Heart left ventricle (tissue), 13 donors: ENCODE measurements at regions not wholly inside any gene's neighbourhood (a gene's known extent, or its start where the extent isn't known, plus 50 kb on each side); places are given as distances from the start of the nearest gene placed in this dataset.

Experiments used
- POLR2A ChIP-seq, 2 donors: fragments of 450-650 bp; IDR thresholded peaks; one replicate each; pipeline ENCODE4 v1.6.1; 2017; ENCODE audit warnings: antibody characterized with exemption in 2 of 2, mild to moderate bottlenecking in 2 of 2, moderate library complexity in 2 of 2
- TF ChIP-seq, protein P1 (sequence below), 12 donors: fragments of 200-600 bp; sonication (generic) in 4 of 12; IDR thresholded peaks; one replicate each; pipeline versions ENCODE4 v1.5.0 to v1.8.0; 2018 to 2022; ENCODE audit warnings: antibody characterized with exemption in 12 of 12, mild to moderate bottlenecking in 5 of 12
- donor health status: ischemic (EF 13 %, LVEDD 7.1; RV severe dilation, severe dysfunction).
- donor health status: DM: no; HTN: yes; CAD: no.
- donor health status: DM: no; HTN: no; CAD: no.
- donor health status: ischemic (EF 25% LVEDD 6.9; RV normal size, moderate dysfunction).
- donor health status: ischemic (EF 25% LVEDD 5.7; RV mildly dilated, moderate dysfunction).
- donor health status: ischemic (EF 35%, LVEDD 5.7; RV mildly dilated, moderate dysfunction).
- donor health status: nonischemic (EF 11% LVEDD 7.7; RV severe dilation, severe dysfunction).
- donor health status: DM: yes; HTN: yes; CAD: no.
- donor health status: PGD.
- donor health status: ischemic (EF 29% LVEDD 5.4; RV normal size, mild dysfunction).
- donor health status: nonischemic (EF 23%, LVEDD 6.1; RV moderate dilation, normal function).

DNA sequence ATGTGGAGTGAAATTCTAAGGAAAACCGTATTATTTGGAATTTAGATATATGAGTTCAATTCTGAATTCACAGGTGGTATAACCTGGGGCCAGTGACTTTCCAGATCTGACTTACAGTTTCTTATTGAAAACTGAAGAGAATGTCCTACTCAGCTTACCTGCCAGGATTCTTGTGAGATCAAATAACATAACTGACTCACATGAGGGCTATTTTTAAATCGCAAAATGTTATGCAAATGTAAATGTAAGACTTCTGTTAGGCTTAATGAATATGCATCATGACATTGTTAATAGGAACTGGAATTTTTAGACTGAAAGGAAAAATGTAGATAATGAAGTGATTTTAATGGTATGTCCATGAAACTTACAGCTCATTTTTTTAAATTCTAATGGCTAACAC is 1142.1 kb downstream of the FLRT2 start:
- TF ChIP-seq, protein P1, sequence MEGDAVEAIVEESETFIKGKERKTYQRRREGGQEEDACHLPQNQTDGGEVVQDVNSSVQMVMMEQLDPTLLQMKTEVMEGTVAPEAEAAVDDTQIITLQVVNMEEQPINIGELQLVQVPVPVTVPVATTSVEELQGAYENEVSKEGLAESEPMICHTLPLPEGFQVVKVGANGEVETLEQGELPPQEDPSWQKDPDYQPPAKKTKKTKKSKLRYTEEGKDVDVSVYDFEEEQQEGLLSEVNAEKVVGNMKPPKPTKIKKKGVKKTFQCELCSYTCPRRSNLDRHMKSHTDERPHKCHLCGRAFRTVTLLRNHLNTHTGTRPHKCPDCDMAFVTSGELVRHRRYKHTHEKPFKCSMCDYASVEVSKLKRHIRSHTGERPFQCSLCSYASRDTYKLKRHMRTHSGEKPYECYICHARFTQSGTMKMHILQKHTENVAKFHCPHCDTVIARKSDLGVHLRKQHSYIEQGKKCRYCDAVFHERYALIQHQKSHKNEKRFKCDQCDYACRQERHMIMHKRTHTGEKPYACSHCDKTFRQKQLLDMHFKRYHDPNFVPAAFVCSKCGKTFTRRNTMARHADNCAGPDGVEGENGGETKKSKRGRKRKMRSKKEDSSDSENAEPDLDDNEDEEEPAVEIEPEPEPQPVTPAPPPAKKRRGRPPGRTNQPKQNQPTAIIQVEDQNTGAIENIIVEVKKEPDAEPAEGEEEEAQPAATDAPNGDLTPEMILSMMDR (IDR thresholded peaks at IDR 0.05) = no peak
- no peak for TF ChIP-seq POLR2A (IDR thresholded peaks at IDR 0.05)
